ENCODE measurements at regions not wholly inside any gene's neighbourhood (a gene's known extent, or its start where the extent isn't known, plus 50 kb on each side); places are given as distances from the start of the nearest gene placed in this dataset.

DNA sequence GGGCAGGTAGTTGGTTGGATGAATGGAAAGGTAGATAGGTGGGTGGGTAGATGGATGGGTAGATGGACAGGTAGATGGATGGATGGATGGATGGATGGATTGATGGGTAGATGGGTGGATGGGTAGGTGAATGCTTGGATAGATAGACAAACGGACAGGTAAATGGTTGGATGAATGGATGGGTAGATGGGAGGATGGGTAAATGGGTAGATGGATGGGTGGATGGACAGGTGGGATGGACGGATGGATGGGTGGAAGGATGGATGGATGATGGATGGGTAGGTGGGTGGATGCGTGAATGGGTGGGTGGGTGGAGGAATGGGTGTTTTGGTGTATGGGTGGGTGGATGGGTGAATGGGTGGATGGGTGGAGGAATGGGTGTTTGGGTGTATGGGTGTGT, 50.1 kb upstream of the ASAP2 start:
- DNase-seq: no peak

GRCh38 chr2:9154061-9154460, 52.6 kb upstream of the ASAP2 start:
- DNase-seq: no peak

DNA sequence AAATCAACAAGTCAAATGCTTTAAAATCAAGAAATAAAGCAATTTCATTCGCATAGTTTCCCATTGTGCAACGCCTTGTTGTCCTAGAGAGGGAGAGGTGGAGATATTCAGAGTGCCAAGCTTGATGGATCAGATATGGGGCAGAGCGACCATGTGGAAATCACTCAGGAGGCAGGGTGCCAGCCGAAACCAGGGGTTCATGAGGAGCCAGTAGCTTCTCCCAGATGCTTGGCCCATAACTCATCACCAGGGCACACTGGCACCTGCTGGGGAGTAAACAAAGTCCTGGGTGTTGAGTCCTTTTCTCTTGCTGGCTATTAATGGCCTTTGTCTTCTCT, 53.0 kb upstream of the ASAP2 start:
- DNase-seq: no peak

- no peak for DNase-seq
Measured at GRCh38 chr2:9152975-9153642, 53.5 kb upstream of the ASAP2 start.

DNA sequence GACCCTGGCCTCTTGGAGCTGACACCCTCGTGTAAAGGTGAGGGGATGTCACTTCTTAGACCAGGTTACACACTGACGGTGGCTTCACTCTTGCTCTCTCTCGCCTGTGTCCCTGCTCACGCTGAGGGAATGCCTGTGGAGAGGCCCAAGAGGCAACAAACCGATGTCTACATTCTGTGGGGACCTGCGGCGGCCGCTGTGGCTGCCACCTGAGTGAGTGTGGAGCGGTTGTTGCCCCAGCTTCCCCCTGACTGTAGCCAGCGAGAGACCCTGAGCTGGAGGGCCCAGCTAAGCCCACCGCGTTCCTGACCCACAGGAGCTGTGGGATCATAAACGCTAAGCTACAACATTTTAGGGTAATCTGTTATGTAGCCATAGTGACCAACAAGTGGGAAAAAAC, 55.7 kb upstream of the ASAP2 start:
- no peak for DNase-seq

GRCh38 chr2:9150568-9150900, 56.1 kb upstream of the ASAP2 start:
- DNase-seq: no peak

DNA sequence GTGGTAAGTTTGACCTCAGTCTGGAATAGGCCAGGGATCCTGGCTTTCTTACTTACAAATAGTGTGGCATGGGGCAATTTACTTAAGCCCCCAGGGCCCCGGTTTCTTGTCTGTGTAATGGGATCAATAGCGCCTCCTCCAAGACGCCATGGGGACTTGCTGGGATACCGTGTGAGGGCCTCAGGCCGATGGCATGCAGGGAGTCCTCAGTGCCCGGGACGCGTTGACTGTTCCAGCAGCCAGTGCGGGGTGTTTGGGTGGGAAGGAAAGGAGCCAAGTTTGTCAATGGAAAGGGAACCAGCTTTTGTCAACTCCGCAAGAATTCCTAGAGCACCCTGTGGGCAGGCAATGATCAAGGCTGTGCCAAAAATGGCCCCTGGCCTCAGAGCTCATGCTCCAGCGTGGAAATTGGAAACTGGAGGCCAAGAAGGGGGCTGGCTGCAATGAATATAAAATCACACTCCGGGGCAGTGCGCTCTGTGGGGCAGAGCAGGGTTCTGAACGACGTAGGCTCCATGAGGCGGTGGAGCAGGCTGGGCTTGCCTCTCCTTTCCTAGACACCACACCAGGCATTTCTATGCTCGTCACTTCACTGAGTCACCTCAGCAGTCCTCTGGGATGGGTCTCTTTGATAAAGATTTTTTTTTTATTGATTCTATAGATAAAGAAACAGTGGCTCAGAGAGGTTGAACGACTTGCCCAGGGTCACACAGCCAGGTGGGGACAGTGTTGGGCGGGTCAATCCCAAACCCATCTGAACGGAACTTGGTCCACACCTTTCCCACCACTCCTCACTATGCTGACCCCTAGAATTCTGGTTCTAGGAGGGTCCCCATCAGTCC, 56.7 kb upstream of the ASAP2 start:
- no peak for DNase-seq

DNA sequence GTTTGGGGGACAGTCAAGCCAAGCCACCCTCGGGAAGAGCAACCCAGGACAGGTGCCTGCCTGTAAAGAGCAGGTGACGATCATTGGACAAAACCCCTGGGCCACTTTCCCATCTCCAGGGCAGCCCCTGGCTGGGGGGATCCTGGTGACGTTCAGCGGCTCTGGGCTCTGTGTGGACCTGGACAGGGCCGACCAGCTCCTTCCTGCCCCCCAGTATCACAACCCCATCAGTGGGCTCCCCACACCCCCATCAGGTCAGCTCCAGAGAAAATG, 57.3 kb upstream of the ASAP2 start:
- no peak for DNase-seq

DNA sequence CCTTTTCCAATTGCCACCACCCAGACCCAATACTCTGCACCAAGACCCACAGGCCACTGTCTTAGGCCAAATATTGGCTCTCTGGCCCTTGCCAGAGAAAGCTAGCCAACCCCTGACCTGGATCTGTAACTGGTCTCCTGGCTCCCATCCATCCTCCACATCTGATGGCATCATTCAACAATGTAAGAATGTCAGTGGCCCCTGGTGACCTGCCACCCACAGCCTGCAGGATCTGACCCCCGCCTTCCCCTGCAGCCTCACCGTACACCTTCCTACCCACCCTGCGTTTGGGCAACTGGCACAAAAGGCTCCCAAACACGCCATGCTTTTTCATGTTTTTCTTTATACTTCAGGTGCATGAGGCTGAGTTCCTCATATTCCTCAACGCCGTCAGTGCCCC, 60.0 kb upstream of the ASAP2 start:
- DNase-seq: no peak

- no peak for DNase-seq
Measured at GRCh38 chr2:9145752-9146430, 60.7 kb upstream of the ASAP2 start.

DNA sequence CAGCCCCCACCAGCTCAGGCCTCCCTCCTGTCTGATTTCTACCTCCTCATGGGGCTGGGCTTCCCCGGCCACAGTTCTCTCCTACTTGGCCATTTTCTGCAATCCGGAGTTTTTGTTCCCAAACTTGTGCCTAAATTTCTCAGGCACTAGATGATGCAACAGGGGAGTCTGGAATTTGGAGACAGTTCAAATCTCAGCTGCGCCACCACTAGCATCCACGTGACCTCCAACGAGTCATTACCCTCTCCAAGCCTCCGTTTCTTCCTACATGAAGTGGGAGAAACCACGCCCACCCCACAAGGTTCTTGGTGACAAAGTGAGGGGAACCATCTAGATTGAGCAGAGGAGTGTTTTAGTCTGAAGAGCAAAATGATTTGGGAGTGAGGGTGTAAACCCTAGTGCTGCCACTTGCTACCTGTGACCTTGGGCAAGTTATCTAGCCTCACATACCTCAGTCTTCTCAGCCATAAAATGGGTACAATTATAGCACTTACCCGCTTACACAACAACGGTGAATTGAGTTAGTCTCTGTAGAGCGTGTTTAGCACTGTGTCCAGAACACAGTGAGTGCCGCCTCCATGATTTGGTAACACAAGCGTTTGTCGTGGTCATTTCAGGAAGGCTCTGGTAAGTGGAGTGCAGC, 61.4 kb upstream of the ASAP2 start:
- DNase-seq: no peak

GRCh38 chr2:9144617-9145016, 62.0 kb upstream of the ASAP2 start:
- DNase-seq: no peak

DNA sequence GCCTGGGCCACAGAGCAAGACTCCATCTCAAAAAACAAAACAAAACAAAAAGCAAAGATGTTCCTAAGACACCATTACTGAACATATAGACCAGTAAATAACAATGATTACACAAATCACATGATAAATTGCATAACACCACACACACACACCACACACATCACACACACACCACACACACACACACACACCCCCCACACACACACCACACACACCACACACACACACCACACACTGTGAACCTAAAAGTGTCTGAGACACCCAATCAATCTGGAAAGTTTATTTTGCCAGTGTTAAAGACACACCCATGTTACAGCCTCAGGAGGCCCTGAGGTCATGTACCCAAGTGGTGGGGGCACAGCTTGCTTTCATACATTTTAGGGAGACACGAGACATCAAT, 62.6 kb upstream of the ASAP2 start:
- no peak for DNase-seq

- DNase-seq: no peak
Measured at GRCh38 chr2:9143264-9143815, 63.3 kb upstream of the ASAP2 start.

- peak; percentile 83 for DNase-seq
Measured at GRCh38 chr2:9142551-9143263, 63.9 kb upstream of the ASAP2 start.

DNA sequence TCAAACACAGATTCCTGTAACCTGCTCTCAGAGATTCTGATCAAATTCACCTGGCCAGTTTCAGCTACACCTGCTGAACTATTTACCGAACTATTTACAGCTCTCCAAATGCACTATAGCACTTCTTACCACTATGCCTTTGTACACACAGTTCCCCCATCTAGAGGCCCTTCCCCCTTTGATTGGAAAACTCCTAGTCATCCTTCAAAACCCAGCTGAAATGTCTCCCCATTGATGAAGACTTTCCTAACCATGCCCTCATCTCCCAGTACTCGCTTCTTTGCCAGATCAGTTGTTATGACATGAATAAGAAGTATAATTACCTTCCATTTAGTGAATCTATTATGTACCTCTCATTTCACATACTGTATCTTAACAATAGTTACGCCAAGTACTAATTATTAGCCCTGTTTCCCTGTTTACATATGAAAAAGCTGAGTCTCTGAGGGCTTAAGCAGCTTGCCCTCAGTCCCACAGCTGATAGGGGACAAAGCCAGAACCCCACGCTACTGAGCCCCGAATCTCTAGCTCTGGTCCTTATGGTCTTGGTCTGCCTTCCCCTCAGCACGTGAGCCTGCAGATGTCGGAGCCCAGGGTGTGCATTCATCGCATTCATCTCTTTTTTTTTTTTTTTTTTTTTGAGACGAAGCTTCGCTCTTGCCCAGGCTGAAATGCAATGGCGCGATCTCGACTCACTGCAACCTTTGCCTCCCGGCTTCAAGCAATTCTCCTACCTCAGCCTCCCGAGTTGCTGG, 64.7 kb upstream of the ASAP2 start:
- no peak for DNase-seq

DNA sequence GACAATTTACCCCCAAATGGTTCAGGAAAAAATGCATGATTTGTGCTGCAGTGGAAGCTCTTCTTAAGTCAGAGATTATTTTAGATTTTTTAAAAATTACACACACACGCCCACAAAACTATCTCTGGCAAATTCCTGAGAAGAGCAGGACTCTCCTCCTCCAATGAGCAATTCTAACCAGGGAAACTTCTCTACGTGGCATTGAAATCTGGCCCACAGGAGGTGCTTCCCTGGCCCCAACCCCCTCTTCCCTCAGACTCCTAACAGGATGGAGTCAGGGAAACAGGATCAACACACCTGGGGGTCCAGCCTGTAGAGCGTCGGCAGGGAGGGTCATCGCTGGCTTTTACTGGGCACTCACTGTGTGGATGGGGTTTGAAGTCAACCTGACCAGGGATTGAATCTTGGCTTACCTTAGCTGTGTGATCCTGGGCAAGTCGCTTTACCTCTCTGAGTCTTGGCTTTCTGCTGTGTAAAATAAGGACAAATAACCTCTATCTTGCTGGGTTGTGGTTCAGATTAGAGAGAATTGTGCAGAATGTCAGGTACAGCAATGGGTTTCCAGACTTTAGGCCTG, 65.4 kb upstream of the ASAP2 start:
- DNase-seq: no peak

- no peak for DNase-seq
Measured at GRCh38 chr2:9140645-9141044, 66.0 kb upstream of the ASAP2 start.

DNA sequence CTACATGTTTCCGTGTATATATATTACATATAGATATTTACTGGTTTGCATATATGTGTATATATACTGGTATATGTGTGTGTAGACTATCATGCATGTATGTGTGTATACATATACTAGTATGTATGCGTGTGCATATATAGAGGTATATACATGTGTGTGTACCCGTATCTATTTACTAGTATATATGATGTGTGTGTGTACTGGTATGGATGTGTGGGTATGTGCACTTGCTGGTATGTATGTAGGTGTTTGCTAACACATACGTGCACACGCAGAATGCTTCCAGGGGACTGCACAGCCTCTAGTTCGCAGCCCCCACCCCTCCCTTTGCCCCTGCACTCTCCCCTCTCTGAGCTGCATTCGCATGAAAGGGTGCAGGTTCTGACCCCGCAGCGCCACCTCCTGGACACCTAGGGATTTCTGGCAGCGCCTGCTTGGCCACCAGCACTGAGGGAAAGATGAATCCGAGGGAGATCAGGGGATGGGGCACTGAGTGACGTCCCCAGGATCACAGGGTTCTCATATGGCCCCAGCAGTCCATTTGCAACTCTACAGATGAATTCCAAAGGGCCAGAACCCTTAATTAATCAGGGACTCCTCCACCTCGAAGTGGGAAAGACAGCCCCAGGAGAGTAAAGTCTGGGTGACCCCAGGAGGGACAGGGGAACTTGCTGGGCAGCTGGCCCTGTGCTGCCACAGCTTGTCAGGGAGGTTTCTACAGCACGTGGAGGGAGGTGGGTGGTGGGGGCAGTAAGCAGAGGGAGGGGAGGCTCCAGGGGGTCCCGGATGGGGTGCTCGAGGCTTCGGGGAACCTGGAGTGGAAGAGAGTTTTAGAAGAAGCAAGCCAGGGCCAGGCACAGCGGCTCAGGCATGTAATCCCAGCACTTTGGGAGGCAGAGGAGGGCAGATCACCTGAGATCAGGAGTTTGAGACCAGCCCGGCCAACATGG, 66.8 kb upstream of the ASAP2 start:
- DNase-seq: peak; percentile 75

DNA sequence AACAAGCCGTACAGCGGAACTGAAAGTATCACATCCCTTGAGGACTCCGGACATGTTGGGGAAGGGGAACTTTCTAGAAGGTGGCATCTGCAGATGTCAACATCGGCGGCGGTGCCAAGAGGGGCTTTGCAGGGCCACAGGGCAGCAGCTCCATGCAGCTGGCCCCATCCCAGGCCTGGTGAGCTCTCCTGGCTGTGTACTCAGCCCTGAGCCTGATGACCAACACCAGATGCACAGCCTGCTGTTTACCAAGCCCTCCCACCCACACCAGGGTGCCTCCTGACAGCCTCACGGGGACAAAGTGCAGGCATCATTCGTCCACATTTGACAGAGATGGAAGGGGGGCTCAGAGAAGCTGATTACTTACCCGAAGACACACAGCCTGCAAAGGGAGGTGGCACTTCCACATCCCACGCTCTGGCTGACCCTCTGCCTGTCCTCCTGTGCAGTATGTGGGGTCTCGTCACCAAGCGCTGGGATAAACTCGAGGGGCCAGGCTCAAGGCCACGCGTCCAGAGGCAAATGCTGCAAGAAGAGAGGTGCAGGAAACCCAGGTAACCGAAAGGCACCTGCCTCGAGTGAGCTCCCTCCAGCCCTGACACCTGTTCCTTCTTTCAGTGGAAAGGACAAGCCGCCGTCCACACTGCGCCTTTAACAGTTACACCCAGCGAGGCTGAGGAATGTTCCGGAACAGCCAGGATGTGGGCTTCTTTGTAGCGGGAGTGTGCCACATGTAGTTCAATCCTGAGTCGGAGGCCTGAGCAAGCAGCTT, 69.0 kb upstream of the ASAP2 start:
- no peak for DNase-seq

Measured in midbrain (tissue), 1 donor.